ENCODE measurements at regions not wholly inside any gene's neighbourhood (a gene's known extent, or its start where the extent isn't known, plus 50 kb on each side); places are given as distances from the start of the nearest gene placed in this dataset.

- ATAC-seq (no peak), DNase-seq (no peak)
- no peak for TF ChIP-seq CTCF (IDR thresholded peaks at IDR 0.05)
- Histone ChIP-seq H3K36me3 (no peaks in the 10 kb centered on the region), H3K4me3 (no peak overlapping the region), H3K4me1 (no peaks in the 10 kb centered on the region), H3K9me3 (no peaks in the 10 kb centered on the region), H3K27me3 (ENCODE audit: low read depth) (no peaks in the 10 kb centered on the region), H3K27ac (no peak overlapping the region)
- intact Hi-C loops (cut with DNase I) = no loop called here
Measured at GRCh38 chr16:85264752-85265151, 152.5 kb upstream of the CIBAR2 start.

GRCh38 chr16:85265161-85265784 is 153.0 kb upstream of the CIBAR2 start:
- H3K36me3 ChIP-seq = no peaks in the 10 kb centered on the region
- no peak overlapping the region for H3K27ac ChIP-seq
- DNase-seq (no peak), ATAC-seq (no peak)
- no peaks in the 10 kb centered on the region for H3K4me1 ChIP-seq
- H3K4me3 ChIP-seq = no peak overlapping the region
- intact Hi-C loops (cut with DNase I) = no loop called here
- no peaks in the 10 kb centered on the region for H3K9me3 ChIP-seq
- no peak for TF ChIP-seq CTCF (IDR thresholded peaks at IDR 0.05)
- H3K27me3 ChIP-seq (ENCODE audit: low read depth) = no peaks in the 10 kb centered on the region

- no peak for TF ChIP-seq CTCF (IDR thresholded peaks at IDR 0.05)
- intact Hi-C loops (cut with DNase I) = no loop called here
- DNase-seq = no peak
- Histone ChIP-seq H3K27me3 (ENCODE audit: low read depth) (no peaks in the 10 kb centered on the region), H3K9me3 (no peaks in the 10 kb centered on the region), H3K4me3 (no peak overlapping the region), H3K36me3 (no peaks in the 10 kb centered on the region), H3K27ac (no peak overlapping the region), H3K4me1 (no peaks in the 10 kb centered on the region)
- ATAC-seq = no peak
Measured at GRCh38 chr16:85265810-85266209, 153.5 kb upstream of the CIBAR2 start.

GRCh38 chr16:85266857-85267256 is 154.6 kb upstream of the CIBAR2 start:
- Histone ChIP-seq H3K36me3 (no peaks in the 10 kb centered on the region), H3K9me3 (no peaks in the 10 kb centered on the region), H3K27me3 (ENCODE audit: low read depth) (no peaks in the 10 kb centered on the region), H3K4me3 (no peak overlapping the region), H3K27ac (no peak overlapping the region), H3K4me1 (no peaks in the 10 kb centered on the region)
- DNase-seq (no peak), ATAC-seq (no peak)
- intact Hi-C loops (cut with DNase I) = no loop called here
- TF ChIP-seq CTCF (IDR thresholded peaks at IDR 0.05) = no peak

- H3K4me3 ChIP-seq = no peak overlapping the region
- H3K27me3 ChIP-seq (ENCODE audit: low read depth) = no peaks in the 10 kb centered on the region
- DNase-seq (no peak), ATAC-seq (no peak)
- H3K27ac ChIP-seq = no peak overlapping the region
- H3K9me3 ChIP-seq = no peaks in the 10 kb centered on the region
- intact Hi-C loops (cut with DNase I) = no loop called here
- no peaks in the 10 kb centered on the region for H3K4me1 ChIP-seq
- H3K36me3 ChIP-seq = no peaks in the 10 kb centered on the region
- no peak for TF ChIP-seq CTCF (IDR thresholded peaks at IDR 0.05)
Measured at GRCh38 chr16:85267414-85267945, 155.2 kb upstream of the CIBAR2 start.

Measured in lower lobe of right lung (tissue), 2 donors.